CD8-positive, alpha-beta memory T cell (primary cell): ENCODE measurements at regions not wholly inside any gene's neighbourhood (a gene's known extent, or its start where the extent isn't known, plus 50 kb on each side); places are given as distances from the start of the nearest gene placed in this dataset.

Source experiments
- CTCF ChIA-PET: fragments of 350-600 bp; sonication (Branson Sonifier 250); formaldehyde crosslinking; loops from one replicate; lab custom pipeline; 2021; ENCODE audit warnings: antibody characterized with exemption; lab: Charles Lee
- POLR2A ChIA-PET: fragments of 350-600 bp; sonication (Branson Sonifier 250); formaldehyde crosslinking; loops from one replicate; lab custom pipeline; 2021; ENCODE audit warnings: antibody characterized with exemption; lab: Charles Lee
- DNase-seq, 5 donors: peaks; one replicate each; pipeline versions ENCODE4 v3.0.0 to v3.0.0-alpha.2; 2020 to 2022; ENCODE audit warnings: mixed read lengths in 1 of 5
- H3K27ac ChIP-seq: one replicate; pipeline ENCODE4 v1.7.0; 2013; ENCODE audit warnings: low read depth, mild to moderate bottlenecking, low read length, moderate library complexity
- H3K27me3 ChIP-seq: 2 replicates; pipeline ENCODE4 v1.7.0; 2013; ENCODE audit warnings: low read length, mild to moderate bottlenecking; ENCODE audit not compliant: insufficient read depth, poor library complexity, severe bottlenecking
- H3K36me3 ChIP-seq: 2 replicates; pipeline ENCODE4 v1.7.0; 2013; ENCODE audit warnings: mild to moderate bottlenecking, low read length, moderate library complexity; ENCODE audit not compliant: insufficient read depth
- H3K4me1 ChIP-seq: 2 replicates; pipeline ENCODE4 v1.7.0; 2013; ENCODE audit warnings: mild to moderate bottlenecking, low read length, moderate library complexity; ENCODE audit not compliant: insufficient read depth
- H3K4me3 ChIP-seq: 2 replicates; pipeline ENCODE4 v1.7.0; 2013; ENCODE audit warnings: mild to moderate bottlenecking, low read length
- H3K9me3 ChIP-seq: 2 replicates; pipeline ENCODE4 v1.7.0; 2013; ENCODE audit warnings: mild to moderate bottlenecking, low read length
- H3K27ac Mint-ChIP-seq, 8 donors: one replicate each; pipeline ENCODE4 v1.8.0; 2020 to 2021; ENCODE audit warnings: mixed read lengths in 8 of 8, mild to moderate bottlenecking in 6 of 8, inconsistent platforms in 3 of 8, moderate library complexity in 3 of 8
- H3K27me3 Mint-ChIP-seq, 2 donors: one replicate each; pipeline ENCODE4 v1.8.0; 2020 to 2021; ENCODE audit warnings: mixed read lengths in 2 of 2, mild to moderate bottlenecking in 1 of 2, moderate library complexity in 1 of 2
- H3K36me3 Mint-ChIP-seq, 3 donors: one replicate each; pipeline ENCODE4 v1.8.0; 2020 to 2021; ENCODE audit warnings: mixed read lengths in 3 of 3, inconsistent platforms in 1 of 3, mild to moderate bottlenecking in 1 of 3
- H3K4me1 Mint-ChIP-seq, 3 donors: one replicate each; pipeline ENCODE4 v1.8.0; 2020 to 2021; ENCODE audit warnings: mixed read lengths in 3 of 3, inconsistent platforms in 1 of 3, mild to moderate bottlenecking in 1 of 3
- H3K4me3 Mint-ChIP-seq, 7 donors: one replicate each; pipeline ENCODE4 v1.8.0; 2020 to 2021; ENCODE audit warnings: mixed read lengths in 7 of 7, mild to moderate bottlenecking in 6 of 7, moderate library complexity in 4 of 7, inconsistent platforms in 2 of 7
- H3K9me3 Mint-ChIP-seq, 5 donors: one replicate each; pipeline ENCODE4 v1.8.0; 2020 to 2022; ENCODE audit warnings: mixed read lengths in 5 of 5, mild to moderate bottlenecking in 3 of 5, moderate library complexity in 2 of 5, inconsistent platforms in 1 of 5

GRCh38 chr22:26748845-26749244 is 91.5 kb downstream of the MIAT start:
- Histone ChIP-seq H3K27me3 (no peaks in the 10 kb centered on the region), H3K9me3 (no peaks in the 10 kb centered on the region), H3K4me3 (no peak overlapping the region), H3K27ac (no peak overlapping the region), H3K4me1 (no peaks in the 10 kb centered on the region), H3K36me3 (no peaks in the 10 kb centered on the region)
- Mint-ChIP-seq H3K27me3 (no peaks in the 10 kb centered on the region), H3K9me3 (peaks cover 0 to 2% (median 0%) of the 10 kb centered on the region in 5 donors), H3K4me3 (no peak overlapping the region), H3K4me1 (peaks cover 3 to 21% (median 5%) of the 10 kb centered on the region in 3 donors), H3K36me3 (peaks cover 15 to 26% (median 19%) of the 10 kb centered on the region in 3 donors), H3K27ac (no peak overlapping the region)
- POLR2A ChIA-PET: no interaction called here
- CTCF ChIA-PET: no interaction called here
- no peak for DNase-seq

GRCh38 chr22:26751217-26751616 is 93.8 kb downstream of the MIAT start:
- peaks cover 12 to 28% (median 23%) of the 10 kb centered on the region in 3 donors for H3K36me3 Mint-ChIP-seq
- ChIA-PET CTCF (no interaction called here), POLR2A (no interaction called here)
- H3K9me3 Mint-ChIP-seq: peaks cover 0 to 2% (median 0%) of the 10 kb centered on the region in 5 donors
- H3K4me1 Mint-ChIP-seq: peaks cover 5 to 12% (median 8%) of the 10 kb centered on the region in 3 donors
- no peak overlapping the region for H3K4me3 Mint-ChIP-seq
- Histone ChIP-seq H3K27ac (no peak overlapping the region), H3K27me3 (no peaks in the 10 kb centered on the region), H3K36me3 (peaks cover 5% of the 10 kb centered on the region), H3K4me1 (no peaks in the 10 kb centered on the region), H3K4me3 (no peak overlapping the region), H3K9me3 (no peaks in the 10 kb centered on the region)
- no peak for DNase-seq
- H3K27ac Mint-ChIP-seq: peak overlapping the region in 1 of 8 donors; percentile 22
- no peaks in the 10 kb centered on the region for H3K27me3 Mint-ChIP-seq

GRCh38 chr22:26753125-26753862 is 95.9 kb downstream of the MIAT start:
- peaks cover 0 to 5% (median 2%) of the 10 kb centered on the region in 5 donors for H3K9me3 Mint-ChIP-seq
- CTCF ChIA-PET: no interaction called here
- H3K27ac Mint-ChIP-seq: no peak overlapping the region
- H3K4me1 ChIP-seq: no peaks in the 10 kb centered on the region
- no peak overlapping the region for H3K27ac ChIP-seq
- no peak for DNase-seq
- no peaks in the 10 kb centered on the region for H3K9me3 ChIP-seq
- H3K27me3 ChIP-seq: no peaks in the 10 kb centered on the region
- no peak overlapping the region for H3K4me3 Mint-ChIP-seq
- no peak overlapping the region for H3K4me3 ChIP-seq
- peaks cover 5% of the 10 kb centered on the region for H3K36me3 ChIP-seq
- H3K36me3 Mint-ChIP-seq: peaks cover 11 to 32% (median 29%) of the 10 kb centered on the region in 3 donors
- H3K27me3 Mint-ChIP-seq: peaks cover 0 to 2% of the 10 kb centered on the region in 2 donors
- H3K4me1 Mint-ChIP-seq: peaks cover 9 to 12% (median 11%) of the 10 kb centered on the region in 3 donors
- POLR2A ChIA-PET: no interaction called here

GRCh38 chr22:26756675-26757293 is 99.4 kb downstream of the MIAT start:
- no peak overlapping the region for H3K27ac ChIP-seq

GRCh38 chr22:26757496-26757895 is 100.1 kb downstream of the MIAT start:
- peaks cover 0 to 2% of the 10 kb centered on the region in 2 donors for H3K27me3 Mint-ChIP-seq
- peaks cover 13 to 28% (median 17%) of the 10 kb centered on the region in 3 donors for H3K36me3 Mint-ChIP-seq
- Histone ChIP-seq H3K9me3 (no peaks in the 10 kb centered on the region), H3K4me3 (no peak overlapping the region), H3K36me3 (peaks cover 5% of the 10 kb centered on the region), H3K27me3 (no peaks in the 10 kb centered on the region), H3K27ac (no peak overlapping the region), H3K4me1 (no peaks in the 10 kb centered on the region)
- H3K27ac Mint-ChIP-seq: peak overlapping the region in 1 of 8 donors; percentile 80
- DNase-seq: no peak
- peaks cover 8 to 12% (median 9%) of the 10 kb centered on the region in 3 donors for H3K4me1 Mint-ChIP-seq
- CTCF ChIA-PET: no interaction called here
- H3K9me3 Mint-ChIP-seq: peaks cover 0 to 5% (median 2%) of the 10 kb centered on the region in 5 donors
- H3K4me3 Mint-ChIP-seq: no peak overlapping the region
- POLR2A ChIA-PET: no interaction called here

More at GRCh38 chr22:26756675-26757293, 99.4 kb downstream of the MIAT start:
- Mint-ChIP-seq H3K27me3 (peaks cover 0 to 2% of the 10 kb centered on the region in 2 donors), H3K4me3 (no peak overlapping the region), H3K9me3 (peaks cover 0 to 5% (median 2%) of the 10 kb centered on the region in 5 donors), H3K27ac (no peak overlapping the region), H3K4me1 (peaks cover 8 to 12% (median 9%) of the 10 kb centered on the region in 3 donors), H3K36me3 (peaks cover 13 to 25% (median 19%) of the 10 kb centered on the region in 3 donors)
- DNase-seq: peak in 3 of 5 donors; percentile 6 to 28 (median 7)
- POLR2A ChIA-PET: no interaction called here
- Histone ChIP-seq H3K4me1 (no peaks in the 10 kb centered on the region), H3K4me3 (no peak overlapping the region), H3K36me3 (peaks cover 5% of the 10 kb centered on the region), H3K27me3 (no peaks in the 10 kb centered on the region), H3K9me3 (no peaks in the 10 kb centered on the region)
- CTCF ChIA-PET: interaction anchor here (1.0 kb wide), 1 partner anchor 12 kb away, joined by 3 read pairs; no protein-coding TSS in a partner anchor

GRCh38 chr22:26762503-26763472 is 105.4 kb downstream of the MIAT start:
- Mint-ChIP-seq H3K4me1 (peaks cover 5 to 18% (median 15%) of the 10 kb centered on the region in 3 donors), H3K27me3 (no peaks in the 10 kb centered on the region), H3K27ac (peak overlapping the region in 1 of 8 donors; percentile 74), H3K9me3 (peaks cover 0 to 3% (median 0%) of the 10 kb centered on the region in 5 donors), H3K36me3 (peaks cover 25 to 47% (median 30%) of the 10 kb centered on the region in 3 donors), H3K4me3 (no peak overlapping the region)
- no peak for DNase-seq
- Histone ChIP-seq H3K27me3 (no peaks in the 10 kb centered on the region), H3K9me3 (no peaks in the 10 kb centered on the region), H3K4me1 (no peaks in the 10 kb centered on the region), H3K4me3 (no peak overlapping the region), H3K36me3 (no peaks in the 10 kb centered on the region), H3K27ac (no peak overlapping the region)
- ChIA-PET POLR2A (no interaction called here), CTCF (no interaction called here)

GRCh38 chr22:26763633-26764361 is 106.4 kb downstream of the MIAT start:
- peak overlapping the region in 2 of 8 donors; percentile 30 to 42 for H3K27ac Mint-ChIP-seq
- CTCF ChIA-PET: no interaction called here
- no peaks in the 10 kb centered on the region for H3K9me3 ChIP-seq
- no peak overlapping the region for H3K4me3 ChIP-seq
- peaks cover 5 to 15% (median 13%) of the 10 kb centered on the region in 3 donors for H3K4me1 Mint-ChIP-seq
- peaks cover 0 to 3% (median 0%) of the 10 kb centered on the region in 5 donors for H3K9me3 Mint-ChIP-seq
- POLR2A ChIA-PET: no interaction called here
- no peak overlapping the region for H3K27ac ChIP-seq
- DNase-seq: no peak
- no peaks in the 10 kb centered on the region for H3K27me3 ChIP-seq
- H3K36me3 ChIP-seq: no peaks in the 10 kb centered on the region
- no peaks in the 10 kb centered on the region for H3K4me1 ChIP-seq
- H3K36me3 Mint-ChIP-seq: peaks cover 23 to 50% (median 29%) of the 10 kb centered on the region in 3 donors
- peak overlapping the region in 1 of 7 donors; percentile 15 for H3K4me3 Mint-ChIP-seq
- no peaks in the 10 kb centered on the region for H3K27me3 Mint-ChIP-seq
